Prostate gland (tissue), 2 donors: ENCODE measurements at regions not wholly inside any gene's neighbourhood (a gene's known extent, or its start where the extent isn't known, plus 50 kb on each side); places are given as distances from the start of the nearest gene placed in this dataset.

ENCODE experiments used
- DNase-seq: peaks from one replicate; pipeline ENCODE4 v3.0.0-alpha.2; 2019; ENCODE audit warnings: low spot score
- H3K27ac ChIP-seq, 2 donors: fragments of 200-600 bp; sonication (generic); 2 replicates each; pipeline ENCODE4 v1.5.1; 2017 to 2019
- H3K27me3 ChIP-seq: fragments of 200-600 bp; sonication (generic); replicated peaks from 2 replicates; pipeline ENCODE4 v1.5.1; 2019; ENCODE audit not compliant: insufficient read depth
- H3K36me3 ChIP-seq, 2 donors: fragments of 200-600 bp; sonication (generic); 1 replicate in 1 of 2; 2 replicates in 1 of 2; pipeline versions ENCODE4 v1.5.1 to v1.8.1; 2017 to 2019
- H3K4me1 ChIP-seq: fragments of 200-600 bp; sonication (generic); replicated peaks from 2 replicates; pipeline ENCODE4 v1.5.1; 2019
- H3K4me3 ChIP-seq, 2 donors: fragments of 200-600 bp; sonication (generic); 2 replicates each; pipeline ENCODE4 v1.5.1; 2017 to 2019
- H3K9me3 ChIP-seq: fragments of 200-600 bp; sonication (generic); 2 replicates; pipeline ENCODE4 v1.5.1; 2017
- POLR2A ChIP-seq: fragments of 450-650 bp; IDR thresholded peaks from one replicate; pipeline ENCODE4 v1.6.1; 2016; ENCODE audit warnings: antibody characterized with exemption, mild to moderate bottlenecking
- POLR2AphosphoS5 ChIP-seq: sonication (generic); formaldehyde crosslinking; IDR thresholded peaks from one replicate; pipeline ENCODE4 v1.6.1; 2017; ENCODE audit warnings: antibody characterized with exemption
- WGBS: methylation state at CpG from one replicate; pipeline ENCODE4 v1.1.5; 2018; 5-methylcytosine and 5-hydroxymethylcytosine counted together
- intact Hi-C: fragments of 100-400 bp; cut with DNase I; formaldehyde crosslinking; loops from one replicate; pipeline ENCODE4 v1.14.2; 2022
- TF ChIP-seq, protein P1 (sequence below), 4 experiments: fragments of 200-600 bp in 2 of 4; fragments of 450-650 bp in 2 of 4; sonication (generic) in 2 of 4; IDR thresholded peaks; 1 replicate in 3 of 4; 2 replicates in 1 of 4; pipeline ENCODE4 v1.5.1; 2016 to 2019; ENCODE audit warnings: antibody characterized with exemption in 4 of 4, mild to moderate bottlenecking in 2 of 4, moderate library complexity in 2 of 4

GRCh38 chr1:17914987-17915386 lies 159.9 kb downstream of the ACTL8 start:
- Histone ChIP-seq H3K27me3 (peaks cover 21% of the 10 kb centered on the region), H3K9me3 (no peaks in the 10 kb centered on the region), H3K4me1 (no peaks in the 10 kb centered on the region), H3K36me3 (no peaks in the 10 kb centered on the region), H3K4me3 (no peak overlapping the region), H3K27ac (no peak overlapping the region)
- no peak for DNase-seq
- intact Hi-C loops, result no loop called here
- WGBS, result 69% methylated on average over 9 of the region's 9 CpGs
- TF ChIP-seq POLR2A (no peak), POLR2AphosphoS5 (no peak)
- TF ChIP-seq, protein P1, sequence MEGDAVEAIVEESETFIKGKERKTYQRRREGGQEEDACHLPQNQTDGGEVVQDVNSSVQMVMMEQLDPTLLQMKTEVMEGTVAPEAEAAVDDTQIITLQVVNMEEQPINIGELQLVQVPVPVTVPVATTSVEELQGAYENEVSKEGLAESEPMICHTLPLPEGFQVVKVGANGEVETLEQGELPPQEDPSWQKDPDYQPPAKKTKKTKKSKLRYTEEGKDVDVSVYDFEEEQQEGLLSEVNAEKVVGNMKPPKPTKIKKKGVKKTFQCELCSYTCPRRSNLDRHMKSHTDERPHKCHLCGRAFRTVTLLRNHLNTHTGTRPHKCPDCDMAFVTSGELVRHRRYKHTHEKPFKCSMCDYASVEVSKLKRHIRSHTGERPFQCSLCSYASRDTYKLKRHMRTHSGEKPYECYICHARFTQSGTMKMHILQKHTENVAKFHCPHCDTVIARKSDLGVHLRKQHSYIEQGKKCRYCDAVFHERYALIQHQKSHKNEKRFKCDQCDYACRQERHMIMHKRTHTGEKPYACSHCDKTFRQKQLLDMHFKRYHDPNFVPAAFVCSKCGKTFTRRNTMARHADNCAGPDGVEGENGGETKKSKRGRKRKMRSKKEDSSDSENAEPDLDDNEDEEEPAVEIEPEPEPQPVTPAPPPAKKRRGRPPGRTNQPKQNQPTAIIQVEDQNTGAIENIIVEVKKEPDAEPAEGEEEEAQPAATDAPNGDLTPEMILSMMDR (IDR thresholded peaks at IDR 0.05), result no peak

- intact Hi-C loops, result no loop called here
- H3K27ac ChIP-seq, result no peak overlapping the region
- 10% methylated on average over 7 of the region's 7 CpGs for WGBS
- TF ChIP-seq POLR2A, result no peak
- DNase-seq, result no peak
- H3K27me3 ChIP-seq, result peaks cover 23% of the 10 kb centered on the region
- H3K9me3 ChIP-seq, result no peaks in the 10 kb centered on the region
- H3K4me1 ChIP-seq, result no peaks in the 10 kb centered on the region
- no peak overlapping the region for H3K4me3 ChIP-seq
- H3K36me3 ChIP-seq, result no peaks in the 10 kb centered on the region
Observed at GRCh38 chr1:17915511-17916197, 160.5 kb downstream of the ACTL8 start.

- no peak overlapping the region for H3K4me3 ChIP-seq
- H3K9me3 ChIP-seq, result no peaks in the 10 kb centered on the region
- intact Hi-C loops, result no loop called here
- no peak overlapping the region for H3K27ac ChIP-seq
- no peak for DNase-seq
- no peak for TF ChIP-seq POLR2A
- TF ChIP-seq POLR2AphosphoS5, result no peak
- TF ChIP-seq, protein P1 (IDR thresholded peaks at IDR 0.05), result no peak
- WGBS, result 72% methylated on average over 3 of the region's 3 CpGs
- H3K36me3 ChIP-seq, result no peaks in the 10 kb centered on the region
- H3K4me1 ChIP-seq, result no peaks in the 10 kb centered on the region
- H3K27me3 ChIP-seq, result peaks cover 27% of the 10 kb centered on the region
Observed at GRCh38 chr1:17916702-17917101, 161.6 kb downstream of the ACTL8 start.

DNA sequence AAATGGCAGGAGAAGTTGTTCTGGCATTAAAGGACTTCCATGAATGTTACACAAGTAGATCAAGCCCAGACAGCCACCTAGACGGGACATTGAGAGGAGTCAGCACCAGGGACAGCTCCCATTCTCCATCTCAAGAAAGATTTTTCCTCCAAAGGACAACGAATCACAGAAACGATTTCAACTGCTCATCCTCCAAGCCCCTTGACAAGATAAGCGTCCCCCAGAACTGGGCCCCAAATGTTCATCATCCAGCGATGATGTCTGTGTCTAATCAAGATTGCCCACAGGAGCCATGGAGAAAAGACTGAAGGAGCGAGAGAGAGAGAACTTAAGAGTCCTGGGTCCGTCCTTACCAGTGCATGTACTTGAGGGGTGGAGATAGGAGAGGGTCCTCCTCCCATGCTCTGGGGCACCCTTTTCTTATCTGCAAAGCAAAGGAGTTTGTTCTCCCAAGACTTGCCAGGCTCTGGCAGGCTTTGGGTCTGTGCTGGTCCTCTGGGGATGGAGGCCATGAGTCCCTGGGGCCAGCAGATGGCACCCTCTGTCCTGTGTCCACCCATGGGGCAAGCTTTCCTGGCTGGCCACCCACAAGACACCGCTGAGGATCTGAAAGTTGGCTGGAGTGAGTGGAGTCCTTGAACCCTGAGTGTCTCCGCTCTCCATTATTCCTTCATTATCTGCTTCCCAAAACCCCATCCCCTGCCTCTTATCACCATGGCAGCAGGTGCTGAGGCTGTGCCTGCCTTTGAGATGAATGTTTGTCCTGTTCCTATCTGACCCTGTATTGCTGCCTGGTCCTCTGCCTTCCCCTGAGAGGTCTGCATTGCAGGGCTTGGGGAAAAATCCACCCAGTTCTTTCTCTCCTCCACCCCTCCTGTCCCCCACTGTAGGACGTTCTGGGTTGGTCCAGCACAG lies 164.6 kb downstream of the ACTL8 start:
- peaks cover 30% of the 10 kb centered on the region for H3K27me3 ChIP-seq
- intact Hi-C loops, result no loop called here
- DNase-seq, result no peak
- no peak overlapping the region for H3K4me3 ChIP-seq
- no peaks in the 10 kb centered on the region for H3K36me3 ChIP-seq
- WGBS, result 37% methylated on average over 10 of the region's 10 CpGs
- H3K27ac ChIP-seq, result no peak overlapping the region
- H3K9me3 ChIP-seq, result no peaks in the 10 kb centered on the region
- no peaks in the 10 kb centered on the region for H3K4me1 ChIP-seq
- no peak for TF ChIP-seq POLR2A
- TF ChIP-seq, protein P1 (IDR thresholded peaks at IDR 0.05), result peak in 1 of 4 experiments; percentile 12
- no peak for TF ChIP-seq POLR2AphosphoS5

- WGBS, result 71% methylated on average over 9 of the region's 9 CpGs
- TF ChIP-seq POLR2A (no peak), POLR2AphosphoS5 (no peak)
- TF ChIP-seq, protein P1 (IDR thresholded peaks at IDR 0.05), result no peak
- intact Hi-C loops, result no loop called here
- DNase-seq, result no peak
- Histone ChIP-seq H3K27me3 (peaks cover 28% of the 10 kb centered on the region), H3K4me3 (no peak overlapping the region), H3K9me3 (no peaks in the 10 kb centered on the region), H3K4me1 (no peaks in the 10 kb centered on the region), H3K36me3 (no peaks in the 10 kb centered on the region), H3K27ac (no peak overlapping the region)
Observed at GRCh38 chr1:17920881-17921640, 165.9 kb downstream of the ACTL8 start.
